ENCODE measurements at regions not wholly inside any gene's neighbourhood (a gene's known extent, or its start where the extent isn't known, plus 50 kb on each side); places are given as distances from the start of the nearest gene placed in this dataset.

- TF ChIP-seq SREBF2 (IDR thresholded peaks at IDR 0.05), result no peak
- TF ChIP-seq CTCF (IDR thresholded peaks at IDR 0.05), result no peak
- no peak for TF ChIP-seq BCL3 (IDR thresholded peaks at IDR 0.05)
- no peak for TF ChIP-seq PHF8 (IDR thresholded peaks at IDR 0.05; ENCODE audit: borderline replicate concordance, low read depth)
- no peak for TF ChIP-seq CBX2 (IDR thresholded peaks at IDR 0.05; ENCODE audit: borderline replicate concordance, low read depth)
Measured at GRCh38 chr10:105434970-105435369, 793.9 kb downstream of the SORCS3 start.
